Neutrophil (primary cell): ENCODE measurements at regions not wholly inside any gene's neighbourhood (a gene's known extent, or its start where the extent isn't known, plus 50 kb on each side); places are given as distances from the start of the nearest gene placed in this dataset.

Experiments used
- H3K27ac ChIP-seq: fragments of 200-600 bp; sonication (generic); 2 replicates; pipeline ENCODE4 v1.5.1; 2016; ENCODE audit warnings: mild to moderate bottlenecking, moderate library complexity
- H3K27me3 ChIP-seq: fragments of 200-600 bp; sonication (generic); 2 replicates; pipeline ENCODE4 v1.6.0; 2016; ENCODE audit warnings: mild to moderate bottlenecking
- H3K36me3 ChIP-seq: fragments of 200-600 bp; sonication (generic); 2 replicates; pipeline ENCODE4 v1.5.1; 2017
- H3K4me1 ChIP-seq, 2 experiments: fragments of 200-600 bp in 1 of 2; sonication (generic) in 1 of 2; 1 replicate in 1 of 2; 2 replicates in 1 of 2; pipeline versions ENCODE4 v1.5.1 to v1.6.1; 2013 to 2016; ENCODE audit warnings: low read depth in 1 of 2, low read length in 1 of 2, mild to moderate bottlenecking in 1 of 2, moderate library complexity in 1 of 2; ENCODE audit not compliant: control insufficient read depth in 1 of 2, insufficient read depth in 1 of 2
- H3K4me3 ChIP-seq, 2 experiments: fragments of 200-600 bp in 1 of 2; sonication (generic) in 1 of 2; 1 replicate in 1 of 2; 2 replicates in 1 of 2; pipeline ENCODE4 v1.5.1; 2013 to 2016; ENCODE audit warnings: low read depth in 1 of 2, low read length in 1 of 2, mild to moderate bottlenecking in 1 of 2, moderate library complexity in 1 of 2
- H3K9me3 ChIP-seq: fragments of 200-600 bp; sonication (generic); 2 replicates; pipeline ENCODE4 v1.5.1; 2016
- TF ChIP-seq, protein P1 (sequence below): fragments of 200-600 bp; sonication (generic); IDR thresholded peaks from 2 replicates; pipeline ENCODE4 v1.5.1; 2016; ENCODE audit warnings: antibody characterized with exemption

- TF ChIP-seq, protein P1, sequence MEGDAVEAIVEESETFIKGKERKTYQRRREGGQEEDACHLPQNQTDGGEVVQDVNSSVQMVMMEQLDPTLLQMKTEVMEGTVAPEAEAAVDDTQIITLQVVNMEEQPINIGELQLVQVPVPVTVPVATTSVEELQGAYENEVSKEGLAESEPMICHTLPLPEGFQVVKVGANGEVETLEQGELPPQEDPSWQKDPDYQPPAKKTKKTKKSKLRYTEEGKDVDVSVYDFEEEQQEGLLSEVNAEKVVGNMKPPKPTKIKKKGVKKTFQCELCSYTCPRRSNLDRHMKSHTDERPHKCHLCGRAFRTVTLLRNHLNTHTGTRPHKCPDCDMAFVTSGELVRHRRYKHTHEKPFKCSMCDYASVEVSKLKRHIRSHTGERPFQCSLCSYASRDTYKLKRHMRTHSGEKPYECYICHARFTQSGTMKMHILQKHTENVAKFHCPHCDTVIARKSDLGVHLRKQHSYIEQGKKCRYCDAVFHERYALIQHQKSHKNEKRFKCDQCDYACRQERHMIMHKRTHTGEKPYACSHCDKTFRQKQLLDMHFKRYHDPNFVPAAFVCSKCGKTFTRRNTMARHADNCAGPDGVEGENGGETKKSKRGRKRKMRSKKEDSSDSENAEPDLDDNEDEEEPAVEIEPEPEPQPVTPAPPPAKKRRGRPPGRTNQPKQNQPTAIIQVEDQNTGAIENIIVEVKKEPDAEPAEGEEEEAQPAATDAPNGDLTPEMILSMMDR: no peak
- Histone ChIP-seq H3K27me3 (no peaks in the 10 kb centered on the region), H3K36me3 (no peaks in the 10 kb centered on the region), H3K27ac (no peak overlapping the region), H3K9me3 (no peaks in the 10 kb centered on the region), H3K4me1 (no peaks in the 10 kb centered on the region), H3K4me3 (no peak overlapping the region)
Measured at GRCh38 chr2:235148201-235149170, 196.7 kb downstream of the SH3BP4 start.

- Histone ChIP-seq H3K36me3 (no peaks in the 10 kb centered on the region), H3K4me1 (no peaks in the 10 kb centered on the region), H3K4me3 (no peak overlapping the region), H3K27me3 (no peaks in the 10 kb centered on the region), H3K27ac (no peak overlapping the region), H3K9me3 (no peaks in the 10 kb centered on the region)
- TF ChIP-seq, protein P1: no peak
Measured at GRCh38 chr2:235149240-235149659, 197.4 kb downstream of the SH3BP4 start.

DNA sequence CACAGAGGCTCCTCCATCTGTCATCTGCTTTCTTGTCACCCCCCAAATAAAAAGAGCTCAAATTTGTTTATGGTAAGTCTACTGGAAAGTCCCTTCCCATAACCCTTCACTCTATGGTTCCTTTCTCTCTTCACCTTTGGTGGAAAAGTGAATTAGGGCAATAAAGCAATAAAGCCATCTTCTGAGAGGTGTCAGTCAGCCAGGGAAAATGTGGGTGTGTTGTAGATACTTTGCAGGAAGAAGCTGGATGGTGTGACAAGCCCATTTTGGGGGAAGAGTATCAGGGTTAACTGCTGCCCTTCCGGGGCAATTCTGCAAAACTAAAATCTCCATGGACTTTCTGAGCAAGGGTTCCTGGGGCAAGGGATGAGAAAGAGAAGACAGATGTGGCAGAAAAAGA is 197.9 kb downstream of the SH3BP4 start:
- Histone ChIP-seq H3K4me1 (no peaks in the 10 kb centered on the region), H3K9me3 (no peaks in the 10 kb centered on the region), H3K27me3 (no peaks in the 10 kb centered on the region), H3K36me3 (no peaks in the 10 kb centered on the region), H3K27ac (no peak overlapping the region), H3K4me3 (no peak overlapping the region)
- TF ChIP-seq, protein P1: no peak

GRCh38 chr2:235151152-235151551 is 199.3 kb downstream of the SH3BP4 start:
- Histone ChIP-seq H3K9me3 (no peaks in the 10 kb centered on the region), H3K27ac (no peak overlapping the region), H3K27me3 (no peaks in the 10 kb centered on the region), H3K36me3 (no peaks in the 10 kb centered on the region), H3K4me3 (no peak overlapping the region), H3K4me1 (no peaks in the 10 kb centered on the region)
- TF ChIP-seq, protein P1: no peak

DNA sequence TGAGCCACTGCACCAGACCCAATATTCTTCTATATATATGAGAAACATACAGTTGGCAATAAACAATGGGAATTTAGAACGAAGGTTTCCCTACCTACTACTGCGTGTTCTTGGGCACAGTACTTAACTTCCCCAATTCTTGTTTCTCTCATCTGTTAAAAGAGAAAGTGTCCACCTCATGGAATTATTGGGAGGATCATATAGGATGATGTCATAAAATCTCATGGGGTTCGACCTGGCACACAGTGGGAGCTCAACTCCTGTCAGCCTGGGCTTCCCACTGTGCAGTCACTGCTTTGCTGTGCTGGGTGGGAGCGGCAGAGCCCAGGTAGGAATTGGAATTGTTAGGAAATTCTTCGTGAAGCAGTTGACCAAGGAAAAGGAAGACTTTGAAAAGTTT is 203.3 kb downstream of the SH3BP4 start:
- H3K4me1 ChIP-seq: no peaks in the 10 kb centered on the region
- no peaks in the 10 kb centered on the region for H3K36me3 ChIP-seq
- H3K27ac ChIP-seq: no peak overlapping the region
- no peaks in the 10 kb centered on the region for H3K9me3 ChIP-seq
- TF ChIP-seq, protein P1: no peak
- no peaks in the 10 kb centered on the region for H3K27me3 ChIP-seq
- no peak overlapping the region for H3K4me3 ChIP-seq
